Stimulated activated CD8-positive, alpha-beta memory T cell treated with anti-CD3 and anti-CD28 coated beads, Interleukin-15, amount 100 ng/mL, for 1 hour (primary cell): ENCODE measurements at regions not wholly inside any gene's neighbourhood (a gene's known extent, or its start where the extent isn't known, plus 50 kb on each side); places are given as distances from the start of the nearest gene placed in this dataset.
"Not testable (repeated sequence)": the region's sequence is repeated elsewhere in the genome, so short reads cannot be mapped to it uniquely, and the experiment has no call there.

ENCODE experiments used
- DNase-seq: peaks from one replicate; pipeline ENCODE4 v3.0.0-alpha.2; 2020; ENCODE audit warnings: low read depth

GRCh38 chr4:58063404-58064160, 953.4 kb upstream of the IGFBP7 start:
- no peak for DNase-seq

- no peak for DNase-seq
Observed at GRCh38 chr4:58061967-58062366, 951.8 kb upstream of the IGFBP7 start.

GRCh38 chr4:58050439-58050838, 940.3 kb upstream of the IGFBP7 start:
- no peak for DNase-seq

DNA sequence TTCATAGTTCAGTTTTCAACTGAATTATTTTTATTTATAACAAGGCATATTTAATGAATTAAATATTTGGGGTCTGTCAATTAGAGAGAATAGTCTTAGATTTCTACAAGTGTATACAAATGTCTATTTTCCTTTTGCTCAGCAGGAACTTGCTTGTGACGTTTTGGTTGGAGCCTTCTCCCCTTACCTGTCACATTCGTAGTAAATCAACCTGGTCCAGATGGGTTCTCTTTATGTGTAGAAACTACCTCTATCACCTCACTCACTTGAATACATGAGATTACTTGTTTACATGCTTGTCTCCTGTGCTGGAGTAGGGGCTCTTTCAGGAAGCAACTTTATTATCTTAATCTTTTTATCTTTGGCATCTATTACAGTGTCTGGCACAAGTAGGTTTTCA, 938.3 kb upstream of the IGFBP7 start:
- no peak for DNase-seq

DNA sequence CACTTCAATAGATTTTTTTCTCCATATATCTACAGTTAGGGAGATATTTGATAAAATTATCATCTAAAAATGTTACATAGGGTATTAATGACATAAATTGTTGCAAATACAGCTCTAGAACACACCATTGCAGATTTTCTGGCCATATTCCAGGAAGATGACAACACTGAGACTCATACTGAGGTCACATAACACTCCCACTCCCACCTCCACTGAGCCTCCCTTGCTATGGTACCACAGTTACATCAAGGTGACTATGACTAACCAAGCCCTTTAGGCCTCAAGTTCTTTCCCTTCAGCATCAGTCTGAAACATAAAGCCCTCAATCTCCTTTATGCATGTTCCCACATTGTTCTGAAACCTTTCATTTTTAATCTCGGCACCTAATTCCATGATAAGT, 932.0 kb upstream of the IGFBP7 start:
- DNase-seq = no peak

- DNase-seq = no peak
Observed at GRCh38 chr4:57993944-57994343, 883.8 kb upstream of the IGFBP7 start.

DNA sequence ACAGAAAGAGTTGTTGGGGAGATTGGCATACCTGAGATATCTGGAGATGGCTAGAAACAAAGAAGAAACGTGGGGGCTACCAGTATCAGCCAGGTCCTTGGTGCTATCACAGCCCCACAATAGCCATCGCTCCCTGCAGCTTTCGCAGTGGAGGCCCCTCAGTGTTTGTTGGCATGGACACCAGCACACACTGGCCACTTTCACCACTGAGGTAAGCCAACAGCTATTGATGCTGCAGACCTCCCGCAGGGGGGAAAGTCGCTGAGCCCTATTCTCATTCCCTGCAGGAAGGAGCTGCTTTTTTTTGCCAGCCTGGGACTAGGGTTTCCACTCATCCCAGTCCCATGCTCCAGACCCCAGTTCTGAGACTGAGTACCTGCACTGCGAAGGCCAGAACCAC, 879.2 kb upstream of the IGFBP7 start:
- DNase-seq = no peak

GRCh38 chr4:57985161-57985560, 875.0 kb upstream of the IGFBP7 start:
- no peak for DNase-seq

DNA sequence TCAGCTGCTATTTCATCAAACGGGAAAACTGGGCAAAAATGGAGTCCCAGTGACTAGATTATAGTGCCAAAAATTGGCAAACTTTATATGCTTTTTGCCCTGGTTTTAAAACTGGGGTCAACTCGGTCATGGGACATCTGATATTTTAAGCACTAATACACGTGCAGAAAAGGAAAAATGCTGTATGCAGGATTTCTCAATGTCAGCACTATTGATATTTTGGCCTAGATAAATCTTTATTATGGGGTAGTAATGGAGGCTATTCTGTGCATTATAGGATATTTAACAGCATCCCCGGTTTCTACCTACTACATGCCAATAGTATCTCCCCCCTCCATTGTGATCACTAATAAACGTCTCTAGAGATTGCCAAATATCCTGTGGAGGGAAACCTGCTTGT, 870.9 kb upstream of the IGFBP7 start:
- no peak for DNase-seq

GRCh38 chr4:57974821-57975220, 864.6 kb upstream of the IGFBP7 start:
- no peak for DNase-seq

GRCh38 chr4:57973819-57974218, 863.6 kb upstream of the IGFBP7 start:
- no peak for DNase-seq

DNA sequence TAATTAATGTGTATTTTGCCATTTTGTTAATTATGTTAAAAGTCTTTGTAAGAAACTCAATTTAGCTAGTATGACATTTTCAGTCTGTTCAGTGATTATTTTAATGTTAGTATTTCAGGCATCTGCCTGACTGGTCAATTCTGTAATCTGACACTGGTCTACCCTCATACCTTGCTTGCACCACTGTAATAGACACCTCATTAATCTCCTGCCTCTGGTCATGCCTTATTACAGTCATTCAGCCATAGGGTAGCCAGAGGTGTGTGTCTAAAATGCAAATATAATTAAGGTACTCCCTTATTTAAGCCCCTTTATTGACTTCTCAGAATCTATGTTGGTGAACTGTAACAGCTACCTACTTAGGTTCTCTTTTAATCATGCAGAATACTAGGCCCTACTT, 861.1 kb upstream of the IGFBP7 start:
- no peak for DNase-seq

GRCh38 chr4:57966987-57967760, 857.0 kb upstream of the IGFBP7 start:
- DNase-seq = no peak

DNA sequence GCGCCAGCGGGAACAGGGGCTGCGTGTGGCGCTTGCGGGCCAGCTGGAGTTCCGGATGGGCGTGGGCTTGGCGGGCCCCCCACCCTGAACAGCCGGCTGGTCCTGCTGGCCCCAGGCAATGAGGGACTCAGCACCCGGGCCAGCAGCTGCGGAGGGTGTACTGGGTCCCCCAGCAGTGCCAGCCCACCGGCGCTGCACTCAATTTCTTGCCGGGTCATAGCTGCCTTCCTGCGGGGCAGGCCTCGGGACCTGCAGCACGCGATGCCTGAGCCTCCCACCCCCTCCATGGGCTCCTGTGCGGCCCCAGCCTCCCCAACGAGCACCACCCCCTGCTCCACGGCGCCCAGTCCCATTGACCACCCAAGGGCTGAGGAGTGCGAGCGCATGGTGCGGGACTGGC, 855.2 kb upstream of the IGFBP7 start:
- not testable (repeated sequence) for DNase-seq

- DNase-seq = no peak
Observed at GRCh38 chr4:57945298-57945697, 835.1 kb upstream of the IGFBP7 start.

GRCh38 chr4:57943682-57944081, 833.5 kb upstream of the IGFBP7 start:
- DNase-seq = no peak

GRCh38 chr4:57937326-57937725, 827.1 kb upstream of the IGFBP7 start:
- DNase-seq = not testable (repeated sequence)

- no peak for DNase-seq
Observed at GRCh38 chr4:57926311-57926710, 816.1 kb upstream of the IGFBP7 start.

DNA sequence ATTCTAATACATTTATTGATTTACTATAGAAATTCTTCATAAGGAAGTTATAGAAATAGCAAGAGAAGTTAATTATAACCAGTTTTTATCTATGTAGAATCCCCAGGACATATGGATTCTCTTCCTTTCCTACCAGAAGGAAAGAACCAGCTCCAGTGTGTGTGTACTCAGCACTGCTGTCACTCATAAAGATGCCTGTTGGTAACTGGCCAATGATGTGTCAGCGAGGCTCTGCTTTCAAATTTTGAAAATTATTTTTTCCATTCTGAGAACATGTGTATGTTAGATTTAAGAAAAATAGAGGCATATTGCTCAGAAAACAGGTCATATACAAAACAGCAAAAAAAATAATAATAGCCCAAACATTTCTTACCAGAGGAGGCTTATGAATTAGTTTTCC, 814.8 kb upstream of the IGFBP7 start:
- no peak for DNase-seq

DNA sequence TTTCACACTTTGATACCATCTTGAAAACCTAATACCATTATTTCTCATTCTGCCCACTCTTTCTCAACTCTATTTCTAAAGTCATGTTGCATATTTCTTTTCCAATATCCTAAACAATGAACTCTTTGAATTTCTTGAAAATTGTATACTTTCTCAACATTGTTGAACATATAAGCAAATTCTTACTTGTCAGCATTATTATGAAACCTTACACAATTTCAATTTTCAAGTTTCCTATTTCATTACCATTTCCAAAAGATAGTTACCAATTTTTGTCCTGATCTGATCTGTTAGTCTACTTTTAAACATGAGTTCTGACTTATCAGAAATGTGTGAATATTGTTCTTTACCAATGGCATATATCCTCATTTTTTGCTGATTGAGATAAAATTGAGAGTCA, 806.3 kb upstream of the IGFBP7 start:
- no peak for DNase-seq

DNA sequence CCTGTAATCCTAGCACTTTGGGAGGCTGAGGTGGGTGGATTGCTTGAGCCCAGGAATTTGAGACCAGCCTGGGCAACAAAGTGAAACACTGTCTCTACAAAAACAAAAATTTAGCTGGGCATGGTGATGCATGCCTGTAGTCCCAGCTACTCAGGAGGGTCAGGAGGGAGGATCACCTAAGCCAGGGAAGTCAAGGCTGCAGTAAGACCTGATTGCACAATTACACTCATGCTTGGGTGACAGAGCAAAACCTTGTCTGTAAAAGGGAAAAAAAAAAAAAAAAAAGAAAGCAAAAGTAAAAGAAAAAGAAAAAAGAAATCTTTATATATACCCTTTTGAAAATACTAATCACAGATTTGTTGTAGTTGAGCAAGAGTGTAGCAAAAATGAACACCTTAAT, 801.0 kb upstream of the IGFBP7 start:
- DNase-seq = no peak

DNA sequence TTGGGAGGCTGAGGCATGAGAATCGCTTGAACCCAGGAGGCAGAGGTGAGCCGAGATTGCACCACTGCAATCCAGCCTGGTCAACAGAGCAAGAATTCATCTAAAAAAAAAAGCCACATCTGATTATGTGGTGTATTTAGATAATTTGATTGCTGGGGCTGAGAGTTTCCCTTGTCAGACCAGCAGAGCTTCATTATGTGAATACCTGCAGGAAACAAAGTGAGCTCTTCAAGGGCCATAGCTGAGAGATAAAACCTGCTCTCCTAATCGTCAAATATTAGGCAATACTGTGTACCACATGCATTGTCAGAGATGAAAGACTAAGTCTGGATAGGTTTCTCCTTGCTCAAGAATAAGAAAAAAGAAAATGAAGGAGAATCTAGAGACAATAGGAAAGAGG, 800.0 kb upstream of the IGFBP7 start:
- DNase-seq = no peak

DNA sequence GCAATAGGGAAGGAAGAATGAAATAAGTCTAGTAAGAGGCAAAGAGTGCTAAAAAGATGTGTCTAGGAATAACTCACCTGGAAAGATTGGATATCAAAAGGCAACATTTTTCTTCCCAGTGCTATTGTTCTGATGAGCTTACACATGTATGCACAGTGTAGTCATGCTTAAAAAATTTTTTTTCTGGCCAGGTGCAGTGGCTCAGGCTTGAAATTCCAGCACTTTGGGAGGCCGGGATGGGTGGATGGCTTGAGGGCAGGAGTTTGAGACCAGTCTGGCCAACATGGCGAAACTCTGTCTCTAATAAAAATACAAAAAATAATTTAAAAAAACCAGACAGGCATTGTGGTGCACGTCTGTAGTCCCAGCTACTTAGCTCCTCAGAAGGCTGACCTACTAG, 795.8 kb upstream of the IGFBP7 start:
- DNase-seq = no peak

DNA sequence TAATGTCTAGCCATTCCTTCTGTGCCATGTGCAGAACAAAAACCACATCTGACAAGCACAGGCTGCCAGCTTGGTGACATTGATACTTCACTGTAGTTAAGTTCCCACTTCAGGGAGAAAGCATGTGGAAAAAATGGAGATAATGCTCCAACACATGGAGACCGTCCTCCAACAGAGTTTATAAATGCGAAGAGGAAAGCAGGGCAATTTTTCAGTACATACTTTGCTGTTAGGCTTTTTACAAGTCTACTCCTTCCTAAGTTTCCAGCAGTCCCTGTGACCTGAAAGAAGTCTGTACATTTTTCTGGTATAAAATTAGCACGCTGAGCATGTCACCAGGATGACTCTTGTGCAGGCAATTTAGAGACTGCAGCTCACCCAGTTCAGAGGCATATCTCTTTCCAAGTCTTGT, 766.9 kb upstream of the IGFBP7 start:
- DNase-seq = no peak
